Activated CD8-positive, alpha-beta memory T cell treated with anti-CD3 and anti-CD28 coated beads, Interleukin-2, amount 50 U/mL, for 24 hours (primary cell): ENCODE measurements at regions not wholly inside any gene's neighbourhood (a gene's known extent, or its start where the extent isn't known, plus 50 kb on each side); places are given as distances from the start of the nearest gene placed in this dataset.

Source experiments
- DNase-seq: peaks from one replicate; pipeline ENCODE4 v3.0.0-alpha.2; 2020; ENCODE audit errors: extremely low read depth

DNA sequence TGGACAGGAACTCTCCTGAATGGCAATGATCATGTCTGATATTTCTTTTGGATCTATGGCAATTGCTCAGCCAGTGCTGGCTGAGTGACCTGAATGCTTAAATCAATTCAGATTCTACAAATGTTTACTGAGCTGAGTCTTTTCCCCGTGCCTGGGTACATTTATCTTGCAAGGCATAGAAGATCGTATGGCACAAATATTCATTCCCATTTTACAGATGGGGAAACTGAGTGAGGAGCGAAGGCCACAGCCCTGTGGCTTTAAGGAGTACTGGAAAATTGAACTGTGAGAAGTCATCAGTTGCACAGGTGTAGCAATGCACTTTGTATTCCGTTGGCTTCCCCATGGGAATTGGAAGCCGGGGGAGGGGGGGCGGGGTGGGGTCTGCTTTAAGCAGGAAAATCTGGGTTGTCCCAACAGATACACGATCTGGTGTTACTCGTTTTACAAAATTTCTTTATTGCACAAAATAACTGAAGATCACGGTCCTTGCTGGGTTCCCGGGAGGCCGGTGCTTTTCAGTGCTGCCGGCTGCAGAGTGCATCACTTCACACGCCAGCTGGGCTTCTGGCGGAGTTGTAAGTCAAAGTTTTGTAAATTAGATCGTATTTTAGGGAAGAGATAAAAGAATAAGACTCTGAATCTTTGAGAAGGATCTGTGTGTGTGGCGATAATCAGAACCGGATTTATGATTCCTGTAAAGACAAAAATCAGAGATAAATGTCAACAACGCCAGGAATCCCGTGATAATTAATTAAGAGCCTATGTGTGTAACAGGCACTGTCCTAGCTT lies 75.0 kb upstream of the MAP1LC3B2 start:
- no peak for DNase-seq

DNA sequence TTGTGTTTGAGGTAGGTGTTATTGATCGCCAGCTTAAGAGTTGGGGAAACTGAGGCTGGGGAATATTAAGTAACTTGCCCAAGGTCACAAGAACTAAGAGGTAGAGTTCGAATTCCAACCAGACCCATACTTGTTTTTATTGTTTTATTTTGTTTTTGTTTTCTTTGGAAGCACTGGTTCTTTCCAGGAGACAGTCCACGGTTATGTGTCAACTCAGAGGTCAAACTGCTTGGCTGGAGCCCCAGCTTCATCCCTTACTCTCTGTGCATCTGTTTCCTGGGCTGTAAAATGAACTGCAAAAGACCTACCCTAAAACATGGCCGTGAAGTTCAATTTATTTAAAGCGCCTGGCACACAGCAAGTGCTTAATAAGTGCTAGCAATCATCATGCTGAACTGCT lies 74.4 kb upstream of the MAP1LC3B2 start:
- DNase-seq = no peak

DNA sequence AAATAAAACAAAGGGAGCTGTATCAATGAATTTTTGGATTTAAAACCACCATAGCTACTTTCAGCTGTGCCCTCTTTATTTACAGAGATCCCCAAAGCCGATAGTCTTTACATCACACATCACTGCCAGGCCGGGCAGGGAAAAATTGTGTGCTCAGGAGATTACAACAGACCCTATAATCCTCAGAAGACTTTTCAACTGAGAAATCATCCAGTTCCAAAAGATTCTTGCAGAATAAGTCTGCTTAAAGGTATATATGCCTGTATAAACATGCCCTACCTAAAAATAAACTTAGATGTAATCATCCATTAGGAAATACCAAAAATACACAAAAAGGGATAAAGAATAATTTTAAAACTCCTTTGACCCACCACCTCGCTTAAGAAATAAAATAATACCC lies 70.1 kb upstream of the MAP1LC3B2 start:
- DNase-seq = no peak

DNA sequence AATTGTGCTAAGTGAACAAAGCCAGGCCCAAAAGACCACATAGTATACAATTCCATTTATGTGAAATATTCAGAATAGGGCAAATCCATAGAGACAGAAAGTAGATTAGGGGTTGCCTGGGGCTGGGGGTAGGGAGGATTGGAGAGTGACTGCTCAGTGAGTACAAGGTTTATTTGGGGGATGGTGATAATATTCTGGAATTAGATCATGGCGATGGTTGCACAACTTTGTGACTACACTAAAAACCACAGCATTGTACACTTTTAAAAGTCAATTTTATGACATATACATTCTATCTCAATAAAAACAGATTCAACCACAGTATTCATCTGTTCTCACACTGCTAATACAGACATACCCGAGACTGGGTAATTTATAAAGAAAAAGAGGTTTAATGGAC lies 68.7 kb upstream of the MAP1LC3B2 start:
- no peak for DNase-seq

DNA sequence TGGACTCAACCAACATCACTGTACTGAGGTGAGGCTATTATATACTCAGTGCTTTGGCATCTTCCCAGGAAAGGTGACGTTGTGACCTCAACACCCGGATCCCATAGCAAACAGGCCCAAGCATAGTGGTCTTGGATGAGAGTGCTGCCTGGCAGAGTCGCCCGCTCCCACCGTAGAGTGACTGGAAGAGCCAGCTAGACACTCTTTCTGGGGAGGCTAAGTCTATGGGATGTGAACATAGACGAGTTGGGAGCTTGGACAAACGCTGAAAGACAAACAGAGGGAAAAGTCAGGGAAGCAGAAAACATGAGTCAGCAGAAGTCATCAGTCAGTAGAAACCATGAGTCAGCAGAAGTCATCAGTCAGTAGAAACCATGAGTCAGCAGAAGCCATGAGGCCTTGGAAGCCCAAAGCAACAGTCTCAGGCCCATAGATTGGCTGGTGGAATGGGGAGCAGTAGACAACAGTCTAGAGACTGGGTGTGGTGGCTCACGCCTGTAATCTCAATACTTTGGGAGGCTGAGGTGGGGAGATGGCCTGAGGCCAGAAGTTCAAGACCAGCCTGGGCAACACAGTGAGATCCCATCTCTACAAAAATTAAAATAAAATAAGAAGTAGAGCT lies 66.4 kb upstream of the MAP1LC3B2 start:
- DNase-seq = no peak

DNA sequence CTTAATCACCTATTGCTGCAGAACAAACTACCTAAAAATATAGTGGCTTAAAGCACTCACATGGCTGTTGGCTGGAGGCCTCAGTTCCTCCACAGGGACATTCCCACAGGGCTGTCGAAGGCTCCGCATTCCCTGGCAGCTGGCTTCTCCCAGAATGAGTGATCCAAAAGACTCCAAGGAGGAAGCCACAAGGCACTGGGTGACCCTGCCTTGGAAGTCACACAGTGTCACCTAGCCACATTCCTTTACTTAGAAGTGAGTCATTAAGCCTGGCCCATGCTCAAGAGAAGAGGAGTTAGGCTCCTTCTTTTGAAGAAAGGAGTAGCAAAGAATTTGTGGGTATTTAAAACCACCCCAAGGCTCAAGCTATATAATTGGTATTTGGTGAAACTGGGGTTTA lies 63.9 kb upstream of the MAP1LC3B2 start:
- no peak for DNase-seq

DNA sequence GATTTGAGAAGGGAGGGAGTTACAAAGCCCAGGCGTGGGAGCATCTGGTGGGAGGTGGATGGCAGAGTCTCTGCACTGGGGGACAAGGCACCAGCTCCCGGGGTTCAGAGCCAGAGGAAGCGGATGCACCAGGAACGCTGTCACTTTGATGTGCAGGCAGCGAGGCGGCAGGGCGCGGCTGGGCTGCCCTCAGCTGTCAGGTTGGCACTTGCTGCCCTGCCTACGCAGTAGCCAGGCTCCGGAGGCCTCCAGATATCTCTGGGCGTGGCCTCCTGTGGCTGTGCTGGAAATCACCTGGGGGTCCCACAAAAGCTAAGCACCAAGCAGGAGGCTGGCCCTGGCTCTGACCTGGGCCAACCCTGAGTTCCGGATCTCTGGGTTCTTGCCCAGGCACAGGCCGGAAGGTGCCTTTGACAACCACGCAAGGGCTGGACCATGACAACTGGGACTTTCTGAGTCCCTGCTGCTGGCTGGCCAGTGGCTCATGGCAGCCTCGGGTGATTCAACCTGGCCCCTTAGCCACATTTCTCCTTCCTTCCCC lies 62.1 kb upstream of the MAP1LC3B2 start:
- DNase-seq = no peak

DNA sequence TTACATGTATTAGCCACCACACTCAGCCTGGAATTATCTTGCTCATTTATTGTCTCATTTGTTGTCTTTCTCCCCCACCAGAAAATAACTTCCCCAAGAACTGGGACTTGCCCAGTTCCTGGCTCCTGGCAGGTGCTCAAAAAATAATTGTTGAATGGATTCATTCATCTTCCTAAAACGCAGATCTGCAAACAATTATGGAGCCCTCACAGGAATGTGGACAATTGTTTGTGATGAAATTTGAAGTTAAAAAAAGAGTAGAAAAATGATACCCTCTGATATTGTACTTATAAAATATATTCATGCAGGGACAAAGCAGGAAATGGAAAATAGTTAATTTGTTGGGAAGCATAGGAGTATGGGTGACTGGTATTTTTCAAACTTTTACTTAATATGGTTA lies 60.7 kb upstream of the MAP1LC3B2 start:
- no peak for DNase-seq

DNA sequence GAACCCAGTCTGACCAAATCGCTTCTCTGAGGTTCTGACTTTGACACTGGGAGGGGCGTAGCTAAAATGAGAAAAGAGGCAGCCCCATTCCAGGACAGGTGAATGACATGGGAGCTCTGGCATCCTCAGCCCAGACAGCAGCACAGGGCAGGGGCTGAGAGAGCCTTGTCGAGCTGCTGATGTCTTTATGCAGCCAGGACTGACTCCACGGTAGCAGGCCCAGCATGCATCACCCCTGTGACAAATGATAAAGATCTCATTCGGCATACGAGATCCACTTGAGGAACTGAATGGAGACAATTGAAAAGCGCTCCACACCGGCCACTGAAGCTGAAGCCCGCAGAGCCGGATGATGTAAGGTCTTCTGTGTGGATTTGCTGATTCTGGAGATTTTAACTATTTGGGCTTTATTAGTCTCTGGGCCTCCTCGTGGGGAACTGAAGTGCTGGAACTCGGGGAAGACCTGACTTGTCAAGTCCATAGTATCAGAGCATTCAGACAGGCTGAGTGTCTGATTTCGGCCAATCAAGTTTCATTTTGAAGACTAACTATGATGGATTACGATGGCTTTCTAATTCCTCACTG lies 56.9 kb upstream of the MAP1LC3B2 start:
- DNase-seq = no peak

DNA sequence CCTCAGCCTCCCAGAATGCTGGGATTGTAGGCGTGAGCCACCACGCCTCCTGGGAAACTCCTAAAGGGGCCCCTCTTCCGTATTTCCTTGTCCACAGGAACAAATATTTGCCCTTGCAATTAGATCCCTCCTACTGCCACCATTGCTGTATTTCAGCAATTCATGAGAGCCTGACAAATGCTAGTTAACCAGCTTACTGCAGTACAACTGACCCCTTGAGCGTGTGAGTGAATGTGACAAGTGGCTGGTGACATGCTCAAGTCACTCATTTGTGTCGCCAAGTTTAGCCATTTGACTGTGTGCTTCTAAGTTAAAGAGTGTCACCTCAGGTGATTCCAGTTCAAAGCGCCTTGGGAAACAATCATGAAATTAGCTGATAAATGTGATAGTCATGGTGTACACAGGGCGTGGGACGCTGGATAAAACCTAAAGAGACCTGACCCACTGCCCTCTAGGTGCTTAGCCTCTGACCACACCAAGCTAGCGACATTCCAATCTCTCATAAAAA lies 56.1 kb upstream of the MAP1LC3B2 start:
- no peak for DNase-seq

DNA sequence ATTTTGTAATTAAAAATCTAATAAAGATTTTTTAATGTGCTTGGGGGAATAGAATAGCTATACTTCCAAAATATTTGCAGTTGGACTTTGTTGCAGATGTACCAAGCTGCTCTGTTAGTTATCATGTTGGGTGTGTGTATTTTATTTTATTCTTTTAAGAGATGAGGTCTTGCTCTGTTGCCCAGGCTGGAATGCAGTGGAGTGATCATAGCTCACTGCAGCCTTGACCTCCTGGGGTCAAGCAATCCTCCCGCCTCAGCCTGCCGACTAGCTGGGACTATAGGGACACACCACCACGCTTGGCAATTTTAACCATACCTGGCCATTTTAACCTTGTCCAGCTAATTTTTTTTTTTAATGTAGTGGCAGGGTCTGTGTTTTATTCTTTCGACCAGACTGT lies 54.7 kb upstream of the MAP1LC3B2 start:
- no peak for DNase-seq

DNA sequence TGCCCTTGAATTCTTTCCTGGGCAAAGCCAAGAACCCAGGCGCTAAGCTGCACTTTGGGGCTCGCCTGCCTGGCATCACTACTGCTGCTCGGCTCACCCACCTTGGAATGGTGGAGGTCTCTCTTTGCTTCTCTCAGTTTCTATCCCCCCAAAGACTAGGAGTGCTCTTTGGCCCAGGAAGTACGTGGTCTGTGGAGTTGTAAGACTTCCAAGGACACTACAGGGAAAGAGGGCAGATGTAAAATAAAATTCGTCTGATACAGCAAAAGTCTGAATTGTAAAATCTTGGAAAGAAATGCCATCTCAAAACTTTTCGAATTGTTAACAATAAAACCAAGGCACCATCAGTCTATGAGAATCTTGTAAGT lies 52.5 kb upstream of the MAP1LC3B2 start:
- no peak for DNase-seq

DNA sequence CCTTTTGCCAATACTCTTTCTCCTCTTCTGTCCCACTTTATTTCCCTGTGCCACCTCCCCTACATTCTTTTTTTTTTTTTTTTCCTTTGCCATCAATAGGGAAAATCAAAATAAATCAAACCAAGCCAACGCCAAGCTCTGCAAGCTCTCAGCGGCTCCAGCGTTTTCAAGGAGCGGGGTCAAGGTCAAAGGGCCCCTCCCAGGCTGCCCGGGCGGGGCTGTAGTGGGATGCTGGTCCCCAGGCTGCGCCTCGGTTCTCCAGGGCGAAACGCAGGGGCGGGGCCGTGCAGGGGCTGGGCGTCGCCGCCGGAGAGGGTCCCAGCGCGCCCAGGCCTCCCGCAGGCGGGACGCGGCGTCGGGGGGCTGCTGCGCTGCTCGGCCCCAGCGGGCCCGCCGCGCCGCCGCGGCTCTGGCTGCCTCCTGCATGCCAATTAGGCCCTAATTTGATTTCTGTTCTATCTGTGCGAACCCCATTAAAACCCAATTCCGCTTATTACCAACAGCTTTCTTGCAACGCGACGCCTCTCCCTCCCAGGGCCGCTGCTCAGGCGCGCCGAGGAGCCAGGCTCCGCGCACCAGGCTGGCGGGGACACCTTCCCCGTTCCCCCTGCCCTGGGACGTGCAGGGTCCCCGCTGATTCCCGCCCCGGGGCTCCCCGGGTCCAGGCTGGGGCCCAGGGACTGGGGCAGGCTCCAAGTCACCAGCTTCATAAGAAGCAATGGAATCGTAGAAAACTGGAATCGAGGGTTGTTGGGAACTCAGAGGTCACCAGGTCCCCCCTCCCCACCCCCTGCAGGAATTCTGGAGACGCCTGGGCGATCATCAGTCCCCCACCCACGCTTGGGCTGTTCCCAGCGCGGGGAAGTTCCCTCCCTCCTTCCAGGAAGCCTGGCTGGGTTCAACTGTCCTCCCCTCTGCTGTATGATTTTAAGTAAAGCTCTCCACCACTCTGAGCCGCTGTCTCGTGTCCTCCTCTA lies 50.7 kb upstream of the MAP1LC3B2 start:
- DNase-seq = no peak
